ENCODE measurements at regions not wholly inside any gene's neighbourhood (a gene's known extent, or its start where the extent isn't known, plus 50 kb on each side); places are given as distances from the start of the nearest gene placed in this dataset.

DNA sequence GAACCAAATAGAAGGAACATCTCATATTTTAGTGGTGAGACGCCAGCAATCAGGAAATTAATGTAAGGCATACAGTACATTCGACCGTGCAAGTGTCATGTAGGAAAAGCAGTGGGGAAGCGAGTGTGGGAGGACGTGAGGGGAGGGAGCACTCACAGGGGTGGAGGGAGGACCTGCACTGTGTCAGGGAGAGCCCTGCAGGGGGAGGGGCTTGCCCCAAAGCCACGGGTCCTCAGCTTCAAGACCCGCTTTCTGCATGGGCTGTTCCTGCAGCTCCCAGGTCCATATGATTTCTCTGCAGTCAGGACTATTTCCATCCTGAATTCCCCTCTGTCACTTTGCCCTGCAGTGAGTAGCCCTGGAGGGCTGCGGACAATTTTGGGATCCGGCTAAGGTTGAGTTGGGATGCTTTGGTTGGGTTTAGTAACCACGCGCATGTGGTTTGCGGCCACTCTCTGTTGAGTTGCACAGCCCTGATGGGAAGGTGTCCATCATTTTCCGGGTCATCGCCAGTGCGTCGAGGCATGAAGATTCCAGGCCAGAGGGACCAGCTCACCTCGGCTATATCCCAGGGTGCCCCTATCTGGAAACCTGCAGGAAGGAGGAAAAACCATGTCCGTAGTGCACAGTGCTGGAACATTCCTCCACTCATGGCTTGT lies 61.9 kb downstream of the IRX1 start:
- DNase-seq (ENCODE audit: low read depth in 1 of 2, low spot score in 1 of 2): no peak
- TF ChIP-seq, protein P1, sequence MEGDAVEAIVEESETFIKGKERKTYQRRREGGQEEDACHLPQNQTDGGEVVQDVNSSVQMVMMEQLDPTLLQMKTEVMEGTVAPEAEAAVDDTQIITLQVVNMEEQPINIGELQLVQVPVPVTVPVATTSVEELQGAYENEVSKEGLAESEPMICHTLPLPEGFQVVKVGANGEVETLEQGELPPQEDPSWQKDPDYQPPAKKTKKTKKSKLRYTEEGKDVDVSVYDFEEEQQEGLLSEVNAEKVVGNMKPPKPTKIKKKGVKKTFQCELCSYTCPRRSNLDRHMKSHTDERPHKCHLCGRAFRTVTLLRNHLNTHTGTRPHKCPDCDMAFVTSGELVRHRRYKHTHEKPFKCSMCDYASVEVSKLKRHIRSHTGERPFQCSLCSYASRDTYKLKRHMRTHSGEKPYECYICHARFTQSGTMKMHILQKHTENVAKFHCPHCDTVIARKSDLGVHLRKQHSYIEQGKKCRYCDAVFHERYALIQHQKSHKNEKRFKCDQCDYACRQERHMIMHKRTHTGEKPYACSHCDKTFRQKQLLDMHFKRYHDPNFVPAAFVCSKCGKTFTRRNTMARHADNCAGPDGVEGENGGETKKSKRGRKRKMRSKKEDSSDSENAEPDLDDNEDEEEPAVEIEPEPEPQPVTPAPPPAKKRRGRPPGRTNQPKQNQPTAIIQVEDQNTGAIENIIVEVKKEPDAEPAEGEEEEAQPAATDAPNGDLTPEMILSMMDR (IDR thresholded peaks at IDR 0.05; ENCODE audit: insufficient read depth, low read length): no peak
- TF ChIP-seq POLR2AphosphoS5 (IDR thresholded peaks at IDR 0.05; ENCODE audit: low read depth): no peak
- TF ChIP-seq GABPA (IDR thresholded peaks at IDR 0.05; ENCODE audit: low read depth): no peak
- TF ChIP-seq, protein P2, sequence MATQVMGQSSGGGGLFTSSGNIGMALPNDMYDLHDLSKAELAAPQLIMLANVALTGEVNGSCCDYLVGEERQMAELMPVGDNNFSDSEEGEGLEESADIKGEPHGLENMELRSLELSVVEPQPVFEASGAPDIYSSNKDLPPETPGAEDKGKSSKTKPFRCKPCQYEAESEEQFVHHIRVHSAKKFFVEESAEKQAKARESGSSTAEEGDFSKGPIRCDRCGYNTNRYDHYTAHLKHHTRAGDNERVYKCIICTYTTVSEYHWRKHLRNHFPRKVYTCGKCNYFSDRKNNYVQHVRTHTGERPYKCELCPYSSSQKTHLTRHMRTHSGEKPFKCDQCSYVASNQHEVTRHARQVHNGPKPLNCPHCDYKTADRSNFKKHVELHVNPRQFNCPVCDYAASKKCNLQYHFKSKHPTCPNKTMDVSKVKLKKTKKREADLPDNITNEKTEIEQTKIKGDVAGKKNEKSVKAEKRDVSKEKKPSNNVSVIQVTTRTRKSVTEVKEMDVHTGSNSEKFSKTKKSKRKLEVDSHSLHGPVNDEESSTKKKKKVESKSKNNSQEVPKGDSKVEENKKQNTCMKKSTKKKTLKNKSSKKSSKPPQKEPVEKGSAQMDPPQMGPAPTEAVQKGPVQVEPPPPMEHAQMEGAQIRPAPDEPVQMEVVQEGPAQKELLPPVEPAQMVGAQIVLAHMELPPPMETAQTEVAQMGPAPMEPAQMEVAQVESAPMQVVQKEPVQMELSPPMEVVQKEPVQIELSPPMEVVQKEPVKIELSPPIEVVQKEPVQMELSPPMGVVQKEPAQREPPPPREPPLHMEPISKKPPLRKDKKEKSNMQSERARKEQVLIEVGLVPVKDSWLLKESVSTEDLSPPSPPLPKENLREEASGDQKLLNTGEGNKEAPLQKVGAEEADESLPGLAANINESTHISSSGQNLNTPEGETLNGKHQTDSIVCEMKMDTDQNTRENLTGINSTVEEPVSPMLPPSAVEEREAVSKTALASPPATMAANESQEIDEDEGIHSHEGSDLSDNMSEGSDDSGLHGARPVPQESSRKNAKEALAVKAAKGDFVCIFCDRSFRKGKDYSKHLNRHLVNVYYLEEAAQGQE (IDR thresholded peaks at IDR 0.05; ENCODE audit: insufficient replicate concordance, low read depth): no peak
- no peak for TF ChIP-seq SPI1 (IDR thresholded peaks at IDR 0.05; ENCODE audit: borderline replicate concordance, low read depth)
- no peak overlapping the region for H3K27ac ChIP-seq (replicated peaks)
- H3K4me3 ChIP-seq (replicated peaks; ENCODE audit: insufficient read depth, low read length): no peak overlapping the region
- no peaks in the 10 kb centered on the region for H3K27me3 ChIP-seq (ENCODE audit: insufficient read depth, poor library complexity, severe bottlenecking)

DNA sequence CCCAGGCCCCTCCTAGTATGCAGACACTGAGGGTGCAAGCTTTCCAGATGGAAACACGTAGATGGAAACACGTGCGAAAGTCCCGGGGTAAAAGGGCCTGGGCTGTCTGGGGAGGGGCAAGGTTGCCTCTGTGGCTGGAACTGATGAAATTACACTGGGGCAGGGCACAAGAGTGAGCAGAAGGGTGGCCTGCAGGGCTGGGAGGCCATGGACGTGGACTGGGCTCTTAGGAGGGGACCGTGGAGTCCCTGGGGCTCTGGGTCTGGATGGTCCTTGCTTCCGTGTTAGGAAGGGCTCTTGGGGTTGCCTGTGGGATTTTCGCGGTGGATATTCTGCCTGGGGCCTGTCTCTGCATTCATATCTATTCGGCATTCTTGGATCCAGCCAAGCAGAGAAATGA lies 63.3 kb downstream of the IRX1 start:
- TF ChIP-seq, protein P1 (IDR thresholded peaks at IDR 0.05; ENCODE audit: insufficient read depth, low read length): no peak
- TF ChIP-seq POLR2AphosphoS5 (IDR thresholded peaks at IDR 0.05; ENCODE audit: low read depth): no peak
- no peak for TF ChIP-seq SPI1 (IDR thresholded peaks at IDR 0.05; ENCODE audit: borderline replicate concordance, low read depth)
- TF ChIP-seq, protein P2 (IDR thresholded peaks at IDR 0.05; ENCODE audit: insufficient replicate concordance, low read depth): no peak
- TF ChIP-seq GABPA (IDR thresholded peaks at IDR 0.05; ENCODE audit: low read depth): no peak
- H3K4me3 ChIP-seq (replicated peaks; ENCODE audit: insufficient read depth, low read length): no peak overlapping the region
- H3K27me3 ChIP-seq (ENCODE audit: insufficient read depth, poor library complexity, severe bottlenecking): no peaks in the 10 kb centered on the region
- no peak for DNase-seq (ENCODE audit: low read depth in 1 of 2, low spot score in 1 of 2)
- no peak overlapping the region for H3K27ac ChIP-seq (replicated peaks)

GRCh38 chr5:3659907-3660306 lies 64.3 kb downstream of the IRX1 start:
- DNase-seq (ENCODE audit: low read depth in 1 of 2, low spot score in 1 of 2): no peak

More at GRCh38 chr5:3659907-3660306, 64.3 kb downstream of the IRX1 start:
- H3K4me3 ChIP-seq (replicated peaks; ENCODE audit: insufficient read depth, low read length): no peak overlapping the region
- H3K27ac ChIP-seq (replicated peaks): no peak overlapping the region
- H3K27me3 ChIP-seq (ENCODE audit: insufficient read depth, poor library complexity, severe bottlenecking): no peaks in the 10 kb centered on the region
- TF ChIP-seq POLR2AphosphoS5 (IDR thresholded peaks at IDR 0.05; ENCODE audit: low read depth) (no peak), GABPA (IDR thresholded peaks at IDR 0.05; ENCODE audit: low read depth) (no peak), SPI1 (IDR thresholded peaks at IDR 0.05; ENCODE audit: borderline replicate concordance, low read depth) (no peak)
- TF ChIP-seq, protein P2 (IDR thresholded peaks at IDR 0.05; ENCODE audit: insufficient replicate concordance, low read depth): no peak
- TF ChIP-seq, protein P1 (IDR thresholded peaks at IDR 0.05; ENCODE audit: insufficient read depth, low read length): no peak
